H9 (cell line): ENCODE measurements at regions not wholly inside any gene's neighbourhood (a gene's known extent, or its start where the extent isn't known, plus 50 kb on each side); places are given as distances from the start of the nearest gene placed in this dataset.

Experiments used
- DNase-seq: peaks from one replicate; pipeline ENCODE4 v3.0.0-alpha.2; 2017
- H2AFZ ChIP-seq: one replicate; pipeline ENCODE4 v1.6.1; 2013; ENCODE audit warnings: mild to moderate bottlenecking, low read length, control low read depth, moderate library complexity
- H2AK5ac ChIP-seq: 2 replicates; pipeline ENCODE4 v1.6.1; 2013; ENCODE audit warnings: low read length, control low read depth, mixed read lengths; ENCODE audit not compliant: insufficient read length
- H2BK120ac ChIP-seq: one replicate; pipeline ENCODE4 v1.6.1; 2013; ENCODE audit warnings: low read depth, mild to moderate bottlenecking, low read length, control low read depth, inconsistent platforms; ENCODE audit not compliant: poor library complexity, severe bottlenecking
- H2BK12ac ChIP-seq: 2 replicates; pipeline ENCODE4 v1.6.1; 2013; ENCODE audit warnings: low read length, control low read depth, mixed read lengths, low read depth; ENCODE audit not compliant: insufficient read length
- H2BK15ac ChIP-seq: 2 replicates; pipeline ENCODE4 v1.6.1; 2013; ENCODE audit warnings: low read depth, low read length, control low read depth
- H2BK20ac ChIP-seq: one replicate; pipeline ENCODE4 v1.6.1; 2013; ENCODE audit warnings: low read depth, mild to moderate bottlenecking, low read length, control low read depth, inconsistent platforms; ENCODE audit not compliant: poor library complexity, severe bottlenecking
- H2BK5ac ChIP-seq: 2 replicates; pipeline ENCODE4 v1.6.1; 2013; ENCODE audit warnings: low read length, control low read depth, mixed read lengths; ENCODE audit not compliant: insufficient read length
- H3K14ac ChIP-seq: 2 replicates; pipeline ENCODE4 v1.6.1; 2013; ENCODE audit warnings: low read length, control low read depth; ENCODE audit not compliant: insufficient read depth
- H3K18ac ChIP-seq: 2 replicates; pipeline ENCODE4 v1.6.1; 2013; ENCODE audit warnings: low read depth, mild to moderate bottlenecking, mixed read lengths, low read length, control low read depth; ENCODE audit not compliant: insufficient read length
- H3K23ac ChIP-seq: 2 replicates; pipeline ENCODE4 v1.6.1; 2013; ENCODE audit warnings: low read length, control low read depth, mixed read lengths, low read depth; ENCODE audit not compliant: insufficient read length
- H3K23me2 ChIP-seq: 2 replicates; pipeline ENCODE4 v1.6.1; 2013; ENCODE audit warnings: low read depth, mild to moderate bottlenecking, mixed read lengths, low read length, control low read depth; ENCODE audit not compliant: insufficient read length, poor library complexity, severe bottlenecking
- H3K27ac ChIP-seq: 2 replicates; pipeline ENCODE4 v1.5.1; 2013; ENCODE audit warnings: low read length, control low read depth, mixed read lengths, low read depth; ENCODE audit not compliant: insufficient read length
- H3K27me3 ChIP-seq: 2 replicates; pipeline ENCODE4 v1.6.1; 2013; ENCODE audit warnings: low read length, control low read depth, inconsistent platforms; ENCODE audit not compliant: insufficient read depth
- H3K4ac ChIP-seq: 2 replicates; pipeline ENCODE4 v1.6.1; 2013; ENCODE audit warnings: low read depth, mild to moderate bottlenecking, control low read depth, inconsistent platforms, low read length, moderate library complexity
- H3K4me1 ChIP-seq: 2 replicates; pipeline ENCODE4 v1.6.1; 2013; ENCODE audit warnings: low read length, control low read depth, inconsistent platforms; ENCODE audit not compliant: insufficient read depth
- H3K4me2 ChIP-seq: 2 replicates; pipeline ENCODE4 v1.6.1; 2013; ENCODE audit warnings: low read length, control low read depth, mixed read lengths; ENCODE audit not compliant: insufficient read length, insufficient read depth
- H3K56ac ChIP-seq: 2 replicates; pipeline ENCODE4 v1.6.1; 2013; ENCODE audit warnings: low read depth, mild to moderate bottlenecking, mixed read lengths, low read length, control low read depth; ENCODE audit not compliant: insufficient read length
- H3K79me1 ChIP-seq: 2 replicates; pipeline ENCODE4 v1.6.1; 2013; ENCODE audit warnings: low read depth, mild to moderate bottlenecking, moderate library complexity, low read length, control low read depth, inconsistent platforms; ENCODE audit not compliant: insufficient read depth, poor library complexity, severe bottlenecking
- H3K79me2 ChIP-seq: 2 replicates; pipeline ENCODE4 v1.6.1; 2013; ENCODE audit warnings: low read length, control low read depth, inconsistent platforms; ENCODE audit not compliant: insufficient read depth
- H3K9ac ChIP-seq: 2 replicates; pipeline ENCODE4 v1.6.1; 2013; ENCODE audit warnings: low read length, control low read depth, mixed read lengths; ENCODE audit not compliant: insufficient read length; ENCODE audit errors: extremely low read depth
- H3K9me3 ChIP-seq: one replicate; pipeline ENCODE4 v1.6.1; 2013; ENCODE audit warnings: low read depth, low read length, inconsistent platforms; ENCODE audit not compliant: control insufficient read depth
- H3T11ph ChIP-seq: one replicate; pipeline ENCODE4 v1.6.1; 2013; ENCODE audit warnings: mild to moderate bottlenecking, low read length, control low read depth, inconsistent platforms
- H4K20me1 ChIP-seq: one replicate; pipeline ENCODE4 v1.6.1; 2013; ENCODE audit not compliant: control insufficient read depth, insufficient read length, insufficient read depth
- H4K5ac ChIP-seq: 2 replicates; pipeline ENCODE4 v1.6.1; 2013; ENCODE audit warnings: low read depth, mild to moderate bottlenecking, mixed read lengths, low read length, control low read depth; ENCODE audit not compliant: insufficient read length
- H4K8ac ChIP-seq: replicated peaks from 2 replicates; pipeline ENCODE4 v1.6.1; 2013; ENCODE audit warnings: low read length, control low read depth, mixed read lengths, low read depth; ENCODE audit not compliant: insufficient read length
- H4K91ac ChIP-seq: 2 replicates; pipeline ENCODE4 v1.6.1; 2013; ENCODE audit warnings: low read depth, mild to moderate bottlenecking, moderate library complexity, mixed read lengths, low read length, control low read depth; ENCODE audit not compliant: insufficient read length
- H3K27ac Mint-ChIP-seq, 3 experiments: 2 replicates in 2 of 3; 3 replicates in 1 of 3; pipeline ENCODE4 v1.8.0; 2020 to 2021; ENCODE audit warnings: mixed read lengths in 3 of 3, mild to moderate bottlenecking in 1 of 3, moderate library complexity in 1 of 3
- H3K27me3 Mint-ChIP-seq: 2 replicates; pipeline ENCODE4 v1.8.0; 2021; ENCODE audit warnings: low read depth, mild to moderate bottlenecking, moderate library complexity, mixed read lengths
- H3K36me3 Mint-ChIP-seq, 3 experiments: 2 replicates in 2 of 3; 3 replicates in 1 of 3; pipeline ENCODE4 v1.8.0; 2020 to 2021; ENCODE audit warnings: low read depth in 3 of 3, mixed read lengths in 3 of 3; ENCODE audit not compliant: insufficient read depth in 1 of 3
- H3K4me1 Mint-ChIP-seq, 2 experiments: 2 replicates each; pipeline ENCODE4 v1.8.0; 2020; ENCODE audit warnings: mixed read lengths in 2 of 2
- H3K4me3 Mint-ChIP-seq, 2 experiments: 2 replicates in 1 of 2; 3 replicates in 1 of 2; pipeline ENCODE4 v1.8.0; 2020 to 2021; ENCODE audit warnings: mild to moderate bottlenecking in 2 of 2, mixed read lengths in 2 of 2, moderate library complexity in 1 of 2
- H3K9me3 Mint-ChIP-seq, 2 experiments: 2 replicates in 1 of 2; 3 replicates in 1 of 2; pipeline ENCODE4 v1.8.0; 2020; ENCODE audit warnings: mild to moderate bottlenecking in 2 of 2, mixed read lengths in 2 of 2, moderate library complexity in 1 of 2
- CTCF ChIP-seq: fragments of 200-600 bp; sonication (generic); conservative IDR thresholded peaks from 3 replicates; pipeline ENCODE4 v1.8.0; 2021; ENCODE audit warnings: antibody characterized with exemption, mild to moderate bottlenecking
- WGBS: extraction: QIAGEN DNeasy Blood & Tissue Kit; methylation state at CpG from one replicate; pipeline ENCODE4 v1.1.7; 2013; ENCODE audit warnings: missing lambda C conversion rate, low lambda C conversion rate, mixed read lengths; ENCODE audit not compliant: insufficient read length; ENCODE audit errors: extremely low coverage; 5-methylcytosine and 5-hydroxymethylcytosine counted together

GRCh38 chr14:97539411-97539795 is 742.2 kb downstream of the VRK1 start:
- DNase-seq = no peak

More at GRCh38 chr14:97539411-97539795, 742.2 kb downstream of the VRK1 start:
- H3K9me3 ChIP-seq = no peaks in the 10 kb centered on the region
- H3K27me3 ChIP-seq = no peaks in the 10 kb centered on the region
- H2BK12ac ChIP-seq = no peak overlapping the region
- Mint-ChIP-seq H3K9me3 (no peaks in the 10 kb centered on the region), H3K4me3 (no peak overlapping the region), H3K27me3 (no peaks in the 10 kb centered on the region), H3K27ac (no peak overlapping the region), H3K36me3 (no peaks in the 10 kb centered on the region; a peak in 1 of 7 replicates), H3K4me1 (no peaks in the 10 kb centered on the region; a peak in 1 of 4 replicates)
- no peak overlapping the region for H4K8ac ChIP-seq
- H4K5ac ChIP-seq = no peak overlapping the region
- no peak overlapping the region for H2BK15ac ChIP-seq
- H3K4me1 ChIP-seq = no peaks in the 10 kb centered on the region
- H3K18ac ChIP-seq = no peak overlapping the region
- H3K9ac ChIP-seq = no peak overlapping the region
- no peak overlapping the region for H4K91ac ChIP-seq
- no peaks in the 10 kb centered on the region for H4K20me1 ChIP-seq
- H3K23me2 ChIP-seq = no peaks in the 10 kb centered on the region
- H3K27ac ChIP-seq = no peak overlapping the region
- TF ChIP-seq CTCF = no peak
- WGBS = no CpG with 5 or more reads among the region's 5 CpGs
- H3T11ph ChIP-seq = no peak overlapping the region
- H2AFZ ChIP-seq = no peak overlapping the region
- no peak overlapping the region for H3K4ac ChIP-seq
- H2BK5ac ChIP-seq = no peak overlapping the region
- no peaks in the 10 kb centered on the region for H3K79me2 ChIP-seq
- H3K79me1 ChIP-seq = no peaks in the 10 kb centered on the region
- no peak overlapping the region for H3K14ac ChIP-seq
- no peak overlapping the region for H2BK20ac ChIP-seq
- H3K23ac ChIP-seq = no peak overlapping the region
- H3K4me2 ChIP-seq = no peak overlapping the region
- H2BK120ac ChIP-seq = no peak overlapping the region
- no peak overlapping the region for H3K56ac ChIP-seq
- no peak overlapping the region for H2AK5ac ChIP-seq
